HEK293T (cell line): ENCODE measurements at regions not wholly inside any gene's neighbourhood (a gene's known extent, or its start where the extent isn't known, plus 50 kb on each side); places are given as distances from the start of the nearest gene placed in this dataset.
"Not testable (repeated sequence)": the region's sequence is repeated elsewhere in the genome, so short reads cannot be mapped to it uniquely, and the experiment has no call there.

Experiments used
- CTBP1 ChIP-seq: fragments of 450-650 bp; IDR thresholded peaks from 2 replicates; pipeline ENCODE4 v1.6.1; 2016; ENCODE audit warnings: borderline replicate concordance
- SP1 ChIP-seq: fragments of 450-650 bp; IDR thresholded peaks from 2 replicates; pipeline ENCODE4 v1.6.1; 2017
- SUZ12 ChIP-seq: fragments of 450-650 bp; IDR thresholded peaks from 2 replicates; pipeline ENCODE4 v1.6.1; 2016; ENCODE audit warnings: mild to moderate bottlenecking
- TARDBP ChIP-seq: fragments of 450-650 bp; IDR thresholded peaks from 2 replicates; pipeline ENCODE4 v1.6.1; 2016

DNA sequence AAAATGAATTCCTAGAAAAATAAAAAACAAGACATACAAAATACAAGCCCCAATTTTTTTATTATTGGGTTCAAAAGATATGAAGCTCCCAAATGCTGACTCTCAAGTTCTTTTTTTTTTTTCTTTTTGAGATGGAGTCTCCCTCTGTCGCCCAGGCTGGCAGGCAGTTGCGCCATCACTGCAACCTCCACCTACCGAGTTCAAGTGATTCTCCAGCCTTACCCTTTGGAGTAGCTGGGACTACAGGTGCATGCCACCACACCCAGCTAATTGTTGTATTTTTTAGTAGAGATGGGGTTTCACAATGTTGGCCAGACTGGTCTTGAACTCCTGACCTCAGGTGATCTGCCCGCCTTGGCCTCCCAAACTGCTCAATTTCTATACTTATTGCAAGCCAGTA, 600.6 kb downstream of the BCOR start:
- not testable (repeated sequence) for TF ChIP-seq SUZ12, TARDBP, SP1, CTBP1
